Activated CD4-positive, alpha-beta T cell treated with anti-CD3 and anti-CD28 coated beads, Interleukin-2, amount 50 U/mL, for 4 hours (primary cell): ENCODE measurements at regions not wholly inside any gene's neighbourhood (a gene's known extent, or its start where the extent isn't known, plus 50 kb on each side); places are given as distances from the start of the nearest gene placed in this dataset.

Experiments
- DNase-seq, 2 experiments: peaks; one replicate each; pipeline ENCODE4 v3.0.0-alpha.2; 2020

- DNase-seq = no peak
Measured at GRCh38 chr1:8267307-8267706, 50.6 kb upstream of the SLC45A1 start.

DNA sequence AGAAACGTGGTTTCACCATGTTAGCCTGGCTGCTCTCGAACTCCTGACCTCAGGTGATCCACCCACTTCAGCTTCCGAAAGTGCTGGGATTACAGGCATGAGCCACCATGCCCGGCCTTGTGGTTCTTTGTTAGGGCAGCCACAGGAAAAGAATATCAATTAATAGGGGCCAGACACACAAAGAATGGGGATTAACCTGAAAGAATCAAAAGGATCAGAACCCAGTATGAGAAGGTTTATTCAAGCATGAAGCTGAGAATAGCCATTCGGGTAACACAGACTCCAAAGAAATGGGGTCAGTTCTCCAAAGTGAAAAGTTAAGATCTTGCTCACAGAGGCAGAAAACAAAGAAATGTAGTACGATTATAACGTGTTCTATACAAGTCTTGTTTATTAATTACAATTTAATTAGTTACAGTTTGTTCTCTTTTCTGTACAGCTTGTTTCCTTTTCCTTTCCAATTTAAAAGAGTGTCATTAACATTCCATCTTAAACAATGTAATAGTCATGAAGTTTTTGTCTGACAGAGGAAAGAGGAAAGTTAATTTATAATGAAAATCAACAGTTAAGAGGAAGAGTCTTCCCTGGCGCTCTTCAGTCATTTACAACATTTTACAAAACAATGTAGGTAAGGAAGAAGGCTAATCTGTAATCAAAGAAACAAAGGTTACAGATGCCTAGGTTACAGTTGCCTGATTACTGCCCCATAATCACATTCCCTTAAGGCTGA lies 51.3 kb upstream of the SLC45A1 start:
- no peak for DNase-seq

DNA sequence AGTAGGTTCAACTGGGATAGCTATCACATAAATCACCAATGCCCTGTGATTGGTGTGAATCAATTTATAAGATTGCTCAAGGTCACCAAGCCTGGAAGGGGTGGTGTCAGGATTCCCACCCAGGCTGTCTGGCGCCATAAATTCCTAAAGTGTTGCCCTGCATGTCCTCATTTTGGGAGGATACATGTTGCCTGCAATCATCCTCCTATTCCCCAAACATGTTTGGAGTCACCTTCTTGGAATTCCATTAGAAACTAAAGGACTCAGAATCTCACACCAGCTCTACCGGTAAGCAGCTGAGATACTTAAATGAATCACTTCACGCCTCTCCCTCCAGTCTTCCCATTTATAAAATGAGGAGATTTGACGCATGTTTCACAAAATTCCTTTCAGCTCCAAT lies 54.1 kb upstream of the SLC45A1 start:
- DNase-seq = no peak

GRCh38 chr1:8261398-8261762 lies 56.5 kb upstream of the SLC45A1 start:
- no peak for DNase-seq

GRCh38 chr1:8259498-8260290 lies 58.2 kb upstream of the SLC45A1 start:
- no peak for DNase-seq

- no peak for DNase-seq
Measured at GRCh38 chr1:8257621-8258020, 60.3 kb upstream of the SLC45A1 start.

- DNase-seq = no peak
Measured at GRCh38 chr1:8256321-8256720, 61.6 kb upstream of the SLC45A1 start.

GRCh38 chr1:8255712-8256111 lies 62.2 kb upstream of the SLC45A1 start:
- DNase-seq = no peak

DNA sequence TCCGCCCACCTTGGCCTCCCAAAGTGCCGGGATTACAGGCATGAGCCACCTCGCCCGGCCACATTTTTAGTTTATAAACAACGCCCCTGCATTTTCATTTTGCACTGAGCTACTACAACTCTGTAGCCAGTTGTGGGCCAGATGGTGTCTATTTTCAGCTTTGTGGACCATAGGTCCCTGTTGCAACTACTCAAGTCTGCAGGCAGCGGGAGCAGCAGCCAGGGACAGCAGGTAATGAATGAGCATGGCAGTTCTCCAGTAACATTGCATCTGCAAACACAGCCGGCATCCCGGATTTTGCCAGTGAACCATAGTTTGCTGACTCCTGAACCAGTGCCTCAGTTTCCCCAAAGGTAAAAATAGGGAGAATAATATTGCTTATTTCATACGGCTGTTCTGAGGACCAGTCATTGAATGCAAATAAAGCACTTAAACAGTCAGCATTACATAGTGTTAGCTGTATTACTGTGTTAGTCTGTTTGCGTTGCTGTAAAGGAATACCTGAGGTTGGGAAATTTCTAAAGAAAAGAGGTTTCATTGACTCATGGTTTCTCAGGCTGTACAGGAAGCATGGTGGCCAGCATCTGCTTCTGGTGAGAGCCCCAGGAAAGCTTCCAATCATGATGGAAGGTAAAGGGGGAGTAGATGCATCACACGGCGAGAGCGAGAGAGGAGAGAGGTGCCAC lies 65.5 kb upstream of the SLC45A1 start:
- DNase-seq = no peak

- DNase-seq = no peak
Measured at GRCh38 chr1:8251635-8252034, 66.3 kb upstream of the SLC45A1 start.

DNA sequence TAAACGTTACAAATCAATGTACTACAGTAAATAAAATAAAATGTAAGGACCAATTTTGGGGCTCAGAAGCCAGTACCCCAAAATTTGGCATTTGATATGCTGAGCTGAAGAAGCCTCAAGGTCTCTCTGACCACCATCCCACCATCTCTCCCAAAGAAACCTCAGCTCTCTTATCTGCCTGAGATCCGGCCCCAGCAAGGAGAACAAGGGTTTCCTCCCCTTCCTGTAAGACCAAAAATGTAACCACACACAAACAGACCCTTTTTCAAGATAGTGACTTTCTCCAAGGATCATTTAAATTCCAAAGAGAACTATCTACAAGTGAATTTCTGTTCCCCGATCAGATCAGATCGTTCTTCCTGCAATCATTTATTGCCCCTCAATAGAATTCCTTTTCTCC lies 68.1 kb upstream of the SLC45A1 start:
- DNase-seq = no peak

DNA sequence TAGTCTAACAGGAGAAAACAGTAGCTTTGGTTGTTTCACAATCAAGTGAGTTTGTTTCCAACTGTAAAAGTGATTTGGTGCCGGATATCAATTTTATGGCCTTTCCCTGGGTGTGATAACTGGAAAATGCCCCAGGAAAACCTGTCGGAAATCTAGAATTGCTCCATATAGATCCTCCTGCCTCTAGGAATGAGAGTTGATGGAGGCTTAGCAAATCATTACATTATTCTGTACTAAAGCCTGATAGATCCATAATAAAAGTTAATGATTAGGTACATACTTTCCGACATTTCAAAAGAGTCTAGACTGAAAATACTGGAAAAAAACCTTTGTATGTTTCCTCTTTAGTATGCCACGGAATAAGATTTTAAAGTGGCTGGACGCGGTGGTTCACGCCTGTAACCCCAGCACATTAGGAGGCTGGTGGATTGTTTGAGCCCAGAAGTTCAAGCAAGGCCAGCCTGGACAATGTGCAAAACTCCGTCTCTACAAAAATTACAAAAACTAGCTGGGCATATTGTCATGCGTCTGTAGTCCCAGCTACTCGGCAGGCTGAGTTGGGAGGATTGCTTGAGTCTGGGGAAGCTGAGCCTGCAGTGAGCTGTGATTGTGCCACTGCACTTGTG lies 70.0 kb upstream of the SLC45A1 start:
- DNase-seq = no peak

DNA sequence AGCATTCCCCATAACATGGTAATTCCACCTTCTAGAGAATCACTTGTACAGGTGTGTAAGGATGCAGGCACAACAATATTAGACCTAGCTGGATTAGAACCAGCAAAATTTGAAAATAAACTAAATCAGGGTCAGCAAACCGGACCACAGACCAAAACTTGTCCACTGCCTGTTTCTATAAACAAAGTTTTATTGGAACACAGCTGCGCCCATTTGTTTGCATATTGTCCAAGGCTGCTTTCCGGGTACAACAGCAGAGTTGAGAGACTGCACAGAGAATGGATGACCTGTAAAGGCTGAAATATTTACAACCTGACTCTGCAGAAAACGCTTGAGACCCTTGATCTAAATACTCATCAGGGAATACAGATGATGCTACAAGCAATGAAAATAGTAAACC lies 73.6 kb upstream of the SLC45A1 start:
- DNase-seq = no peak

- DNase-seq = no peak
Measured at GRCh38 chr1:8242498-8242897, 75.4 kb upstream of the SLC45A1 start.

GRCh38 chr1:8241417-8242014 lies 76.4 kb upstream of the SLC45A1 start:
- DNase-seq = no peak

DNA sequence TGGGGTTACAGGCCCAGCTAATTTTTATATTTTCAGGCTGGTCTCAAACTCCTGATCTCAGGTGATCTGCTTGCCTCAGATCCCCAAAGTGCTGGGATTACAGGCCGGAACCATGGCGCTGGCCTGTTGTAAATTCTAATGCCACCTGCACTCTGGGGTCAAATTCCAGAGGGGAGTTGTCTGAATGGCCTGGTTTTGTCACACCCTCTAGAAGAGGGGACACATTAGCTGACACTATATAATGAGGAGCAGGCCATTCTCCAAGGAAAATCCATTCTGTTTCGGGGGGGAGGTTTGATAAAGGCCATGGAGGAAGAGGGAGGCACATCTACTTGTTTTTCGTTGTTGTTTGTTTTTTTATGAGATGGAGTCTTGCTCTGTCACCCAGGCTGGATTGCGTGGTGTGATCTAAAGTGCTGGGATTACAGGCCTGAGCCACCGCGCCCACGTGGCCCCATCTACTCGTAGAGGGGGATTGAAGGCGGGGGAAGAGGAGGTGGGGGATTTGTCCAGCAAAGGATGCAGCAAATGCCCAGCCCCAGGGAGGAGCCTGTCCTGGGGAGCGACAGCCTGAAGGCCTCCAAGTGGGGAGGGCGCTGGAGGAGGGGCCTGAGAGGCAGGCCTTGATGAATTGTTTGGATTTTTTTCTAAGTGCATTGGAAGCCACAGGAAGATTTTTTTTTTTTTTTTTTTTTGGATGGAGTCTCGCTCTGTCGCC lies 78.4 kb upstream of the SLC45A1 start:
- no peak for DNase-seq

DNA sequence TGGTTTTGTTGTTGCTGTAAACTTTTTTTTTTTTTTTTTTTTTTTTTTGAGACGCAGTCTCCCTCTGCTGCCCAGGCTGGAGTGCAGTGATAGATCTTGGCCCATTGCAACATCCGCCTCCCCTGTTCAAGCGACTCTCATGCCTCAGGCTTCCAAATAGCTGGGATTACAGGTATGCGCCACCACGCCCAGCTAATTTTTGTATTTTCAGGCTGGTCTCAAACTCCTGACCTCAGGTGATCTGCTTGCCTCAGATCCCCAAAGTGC lies 78.9 kb upstream of the SLC45A1 start:
- no peak for DNase-seq

DNA sequence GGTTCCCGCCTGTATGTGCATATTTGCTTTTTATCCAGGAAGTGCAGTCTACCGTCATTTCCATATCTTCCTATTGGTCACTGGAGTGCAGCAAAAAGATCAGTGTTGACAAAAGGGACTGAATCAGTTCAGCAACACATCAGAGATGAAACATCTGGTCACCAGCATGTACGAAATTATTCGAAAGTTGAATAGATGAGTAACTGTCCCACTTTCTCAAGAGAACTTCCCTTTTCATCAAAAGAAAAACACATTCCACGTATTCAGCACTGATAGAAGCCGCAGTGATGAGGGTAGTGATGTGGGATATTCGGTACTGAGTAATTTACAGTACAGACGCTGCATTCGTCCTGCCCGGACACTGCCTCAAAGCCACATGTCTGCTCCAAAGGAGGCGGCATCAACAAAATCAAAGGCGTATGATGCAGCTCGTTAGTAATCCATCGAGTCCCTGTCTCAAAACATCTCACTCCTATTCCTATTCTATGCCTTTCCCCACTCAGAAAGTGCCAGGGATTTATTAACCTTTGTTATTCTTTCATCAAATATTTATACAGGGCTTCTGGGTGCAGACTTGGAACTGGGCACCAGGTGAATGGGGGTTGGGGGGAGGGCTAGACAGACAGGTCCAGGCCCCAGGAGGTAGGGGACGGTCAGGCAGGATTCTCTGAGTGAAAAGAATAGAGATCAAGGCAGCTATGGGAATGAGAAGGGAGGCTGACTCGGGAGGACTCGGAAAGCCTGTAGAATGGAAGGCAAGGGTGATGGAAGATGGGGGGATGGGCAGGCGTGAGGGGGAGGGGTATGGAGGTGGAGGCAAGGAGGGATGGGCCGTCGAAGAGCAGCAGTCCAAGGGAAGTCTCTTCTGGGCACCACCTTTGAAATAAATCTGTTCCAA lies 79.5 kb upstream of the SLC45A1 start:
- no peak for DNase-seq

- DNase-seq = no peak
Measured at GRCh38 chr1:8232036-8232757, 85.7 kb upstream of the SLC45A1 start.

GRCh38 chr1:8230292-8230621 lies 87.7 kb upstream of the SLC45A1 start:
- DNase-seq = no peak

- DNase-seq = no peak
Measured at GRCh38 chr1:8228253-8228652, 89.7 kb upstream of the SLC45A1 start.
